Osteocyte (in vitro differentiated cells): ENCODE measurements at regions not wholly inside any gene's neighbourhood (a gene's known extent, or its start where the extent isn't known, plus 50 kb on each side); places are given as distances from the start of the nearest gene placed in this dataset.
"Not testable (repeated sequence)": the region's sequence is repeated elsewhere in the genome, so short reads cannot be mapped to it uniquely, and the experiment has no call there.

Experiments
- DNase-seq: peaks from one replicate; pipeline ENCODE4 v3.0.0; 2021; ENCODE audit warnings: mixed read lengths; ENCODE audit not compliant: unreplicated experiment; ENCODE audit errors: extremely low spot score
- H3K27ac Mint-ChIP-seq: one replicate; pipeline ENCODE4 v1.8.0; 2021; ENCODE audit warnings: mild to moderate bottlenecking, mixed read lengths; ENCODE audit not compliant: unreplicated experiment
- H3K27me3 Mint-ChIP-seq: one replicate; pipeline ENCODE4 v1.8.0; 2021; ENCODE audit warnings: mixed read lengths; ENCODE audit not compliant: unreplicated experiment
- H3K36me3 Mint-ChIP-seq: one replicate; pipeline ENCODE4 v1.8.0; 2021; ENCODE audit warnings: mixed read lengths; ENCODE audit not compliant: unreplicated experiment
- H3K4me1 Mint-ChIP-seq: one replicate; pipeline ENCODE4 v1.8.0; 2021; ENCODE audit warnings: mixed read lengths; ENCODE audit not compliant: unreplicated experiment
- H3K4me3 Mint-ChIP-seq: one replicate; pipeline ENCODE4 v1.8.0; 2021; ENCODE audit warnings: mild to moderate bottlenecking, moderate library complexity, mixed read lengths; ENCODE audit not compliant: unreplicated experiment
- H3K9me3 Mint-ChIP-seq: one replicate; pipeline ENCODE4 v1.8.0; 2021; ENCODE audit warnings: mixed read lengths; ENCODE audit not compliant: unreplicated experiment
- TF ChIP-seq, protein P1 (sequence below): fragments of 200-600 bp; sonication (generic); IDR thresholded peaks from 2 replicates; pipeline ENCODE4 v1.5.0; 2021; ENCODE audit warnings: antibody characterized with exemption, mild to moderate bottlenecking, moderate library complexity

GRCh38 chr13:27355894-27356293 is 68.5 kb upstream of the GTF3A start:
- H3K9me3 Mint-ChIP-seq = no peaks in the 10 kb centered on the region
- H3K36me3 Mint-ChIP-seq = no peaks in the 10 kb centered on the region
- no peak overlapping the region for H3K27ac Mint-ChIP-seq
- H3K27me3 Mint-ChIP-seq = peaks cover 28% of the 10 kb centered on the region
- TF ChIP-seq, protein P1, sequence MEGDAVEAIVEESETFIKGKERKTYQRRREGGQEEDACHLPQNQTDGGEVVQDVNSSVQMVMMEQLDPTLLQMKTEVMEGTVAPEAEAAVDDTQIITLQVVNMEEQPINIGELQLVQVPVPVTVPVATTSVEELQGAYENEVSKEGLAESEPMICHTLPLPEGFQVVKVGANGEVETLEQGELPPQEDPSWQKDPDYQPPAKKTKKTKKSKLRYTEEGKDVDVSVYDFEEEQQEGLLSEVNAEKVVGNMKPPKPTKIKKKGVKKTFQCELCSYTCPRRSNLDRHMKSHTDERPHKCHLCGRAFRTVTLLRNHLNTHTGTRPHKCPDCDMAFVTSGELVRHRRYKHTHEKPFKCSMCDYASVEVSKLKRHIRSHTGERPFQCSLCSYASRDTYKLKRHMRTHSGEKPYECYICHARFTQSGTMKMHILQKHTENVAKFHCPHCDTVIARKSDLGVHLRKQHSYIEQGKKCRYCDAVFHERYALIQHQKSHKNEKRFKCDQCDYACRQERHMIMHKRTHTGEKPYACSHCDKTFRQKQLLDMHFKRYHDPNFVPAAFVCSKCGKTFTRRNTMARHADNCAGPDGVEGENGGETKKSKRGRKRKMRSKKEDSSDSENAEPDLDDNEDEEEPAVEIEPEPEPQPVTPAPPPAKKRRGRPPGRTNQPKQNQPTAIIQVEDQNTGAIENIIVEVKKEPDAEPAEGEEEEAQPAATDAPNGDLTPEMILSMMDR = no peak
- peaks cover 2% of the 10 kb centered on the region for H3K4me1 Mint-ChIP-seq
- no peak for DNase-seq
- H3K4me3 Mint-ChIP-seq = no peak overlapping the region

DNA sequence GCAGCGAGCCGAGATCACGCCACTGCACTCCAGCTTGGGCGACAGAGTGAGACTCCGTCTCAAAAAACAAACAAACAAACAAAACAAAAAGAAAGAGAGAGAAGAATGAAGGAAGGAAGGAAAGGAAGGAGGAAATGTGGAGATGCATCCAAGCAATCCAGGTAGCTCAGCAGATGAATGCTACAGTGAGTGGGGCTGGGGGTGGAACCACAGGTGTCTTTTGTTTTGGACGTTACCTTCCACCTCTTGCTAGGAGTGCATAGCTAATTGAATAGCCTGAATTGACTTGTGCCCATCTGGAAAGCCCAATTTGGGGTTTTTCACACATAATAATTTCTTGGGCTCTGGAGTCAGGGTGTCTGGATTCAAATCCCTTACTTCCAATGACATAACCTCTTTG is 66.0 kb upstream of the GTF3A start:
- Mint-ChIP-seq H3K36me3 (no peaks in the 10 kb centered on the region), H3K27me3 (peaks cover 32% of the 10 kb centered on the region), H3K27ac (no peak overlapping the region), H3K4me1 (peaks cover 4% of the 10 kb centered on the region), H3K9me3 (no peaks in the 10 kb centered on the region), H3K4me3 (no peak overlapping the region)
- no peak for DNase-seq
- TF ChIP-seq, protein P1 = no peak

GRCh38 chr13:27359199-27359821 is 65.1 kb upstream of the GTF3A start:
- Mint-ChIP-seq H3K36me3 (no peaks in the 10 kb centered on the region), H3K9me3 (no peaks in the 10 kb centered on the region), H3K27me3 (peaks cover 35% of the 10 kb centered on the region), H3K4me3 (no peak overlapping the region), H3K27ac (no peak overlapping the region), H3K4me1 (peaks cover 4% of the 10 kb centered on the region)
- TF ChIP-seq, protein P1 = peak; percentile 96
- peak; percentile 90 for DNase-seq

GRCh38 chr13:27360562-27360961 is 63.9 kb upstream of the GTF3A start:
- no peaks in the 10 kb centered on the region for H3K9me3 Mint-ChIP-seq
- H3K4me1 Mint-ChIP-seq = peaks cover 2% of the 10 kb centered on the region
- DNase-seq = no peak
- TF ChIP-seq, protein P1 = no peak
- peaks cover 36% of the 10 kb centered on the region for H3K27me3 Mint-ChIP-seq
- no peak overlapping the region for H3K27ac Mint-ChIP-seq
- H3K4me3 Mint-ChIP-seq = no peak overlapping the region
- H3K36me3 Mint-ChIP-seq = no peaks in the 10 kb centered on the region

DNA sequence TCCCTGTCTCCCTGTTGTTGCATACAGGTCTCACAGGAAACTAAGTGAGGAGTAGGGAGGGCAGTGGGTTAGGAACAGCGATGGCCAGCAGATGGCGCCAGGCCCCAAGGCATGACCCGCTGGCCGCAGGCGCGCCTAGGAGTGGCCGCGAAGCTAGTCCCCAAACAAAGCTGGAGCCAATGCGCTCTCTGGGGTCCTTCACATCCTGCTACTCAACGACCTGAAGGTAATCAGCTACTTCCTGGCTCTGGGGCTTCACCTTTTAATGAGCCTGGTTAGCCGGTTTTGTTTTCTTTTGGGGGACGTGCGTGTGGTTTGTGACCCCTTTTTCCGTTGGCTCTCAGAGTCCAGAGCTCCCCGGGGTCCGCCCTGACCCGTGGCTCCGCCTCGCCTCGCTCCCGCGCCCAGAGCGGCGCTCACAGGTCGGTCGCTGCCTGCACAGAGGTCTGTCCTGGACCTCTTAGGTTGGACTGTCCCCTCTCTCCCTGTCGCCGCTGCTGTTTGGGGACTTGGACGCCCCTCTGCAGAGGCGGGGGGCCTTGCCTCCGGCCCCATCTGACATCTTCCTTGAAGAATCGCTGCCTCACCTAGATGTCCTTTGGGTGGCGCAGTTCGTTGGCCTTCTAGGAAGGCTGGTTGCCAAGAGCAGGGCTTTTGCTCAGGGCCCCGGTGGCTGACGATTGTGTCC is 62.2 kb upstream of the GTF3A start:
- Mint-ChIP-seq H3K9me3 (no peaks in the 10 kb centered on the region), H3K36me3 (no peaks in the 10 kb centered on the region), H3K27me3 (peaks cover 39% of the 10 kb centered on the region), H3K4me1 (peaks cover 2% of the 10 kb centered on the region), H3K27ac (no peak overlapping the region), H3K4me3 (peak overlapping the region; percentile 60)
- TF ChIP-seq, protein P1 = peak; percentile 97
- peak; percentile 93 for DNase-seq

DNA sequence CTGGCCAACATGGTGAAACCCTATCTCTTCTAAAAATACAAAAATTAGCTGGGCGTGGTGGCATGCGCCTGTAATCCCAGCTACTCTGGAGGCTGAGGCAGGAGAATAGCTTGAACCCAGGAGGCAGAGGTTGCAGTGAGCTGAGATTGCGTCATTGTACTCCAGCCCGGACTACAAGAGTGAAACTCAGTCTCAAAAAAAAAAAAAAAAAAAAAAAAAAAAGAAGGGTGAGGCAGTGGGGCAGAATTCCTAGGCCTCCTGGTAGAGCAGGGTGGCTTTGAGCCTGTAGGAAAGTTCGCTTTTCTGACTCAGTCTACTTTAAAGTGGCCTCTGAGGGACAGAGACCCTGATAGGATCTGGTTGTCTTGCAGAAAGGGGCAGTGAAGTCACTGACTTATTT is 60.8 kb upstream of the GTF3A start:
- H3K4me1 Mint-ChIP-seq, H3K9me3 Mint-ChIP-seq, H3K36me3 Mint-ChIP-seq, H3K4me3 Mint-ChIP-seq, H3K27ac Mint-ChIP-seq, DNase-seq: not testable (repeated sequence)
- peaks cover 49% of the 10 kb centered on the region for H3K27me3 Mint-ChIP-seq
